ENCODE measurements at regions not wholly inside any gene's neighbourhood (a gene's known extent, or its start where the extent isn't known, plus 50 kb on each side); places are given as distances from the start of the nearest gene placed in this dataset.
"Not testable (repeated sequence)": the region's sequence is repeated elsewhere in the genome, so short reads cannot be mapped to it uniquely, and the experiment has no call there.

- ChIA-PET CTCF (no interaction called here), POLR2A (no interaction called here)
- no peaks in the 10 kb centered on the region for H3K27me3 ChIP-seq (ENCODE audit: control insufficient read depth, insufficient read depth, low read length)
- no peak overlapping the region for H3K4me3 ChIP-seq (ENCODE audit: low read depth, low read length)
- DNase-seq (ENCODE audit: low read depth), result no peak
- TF ChIP-seq, protein P1, sequence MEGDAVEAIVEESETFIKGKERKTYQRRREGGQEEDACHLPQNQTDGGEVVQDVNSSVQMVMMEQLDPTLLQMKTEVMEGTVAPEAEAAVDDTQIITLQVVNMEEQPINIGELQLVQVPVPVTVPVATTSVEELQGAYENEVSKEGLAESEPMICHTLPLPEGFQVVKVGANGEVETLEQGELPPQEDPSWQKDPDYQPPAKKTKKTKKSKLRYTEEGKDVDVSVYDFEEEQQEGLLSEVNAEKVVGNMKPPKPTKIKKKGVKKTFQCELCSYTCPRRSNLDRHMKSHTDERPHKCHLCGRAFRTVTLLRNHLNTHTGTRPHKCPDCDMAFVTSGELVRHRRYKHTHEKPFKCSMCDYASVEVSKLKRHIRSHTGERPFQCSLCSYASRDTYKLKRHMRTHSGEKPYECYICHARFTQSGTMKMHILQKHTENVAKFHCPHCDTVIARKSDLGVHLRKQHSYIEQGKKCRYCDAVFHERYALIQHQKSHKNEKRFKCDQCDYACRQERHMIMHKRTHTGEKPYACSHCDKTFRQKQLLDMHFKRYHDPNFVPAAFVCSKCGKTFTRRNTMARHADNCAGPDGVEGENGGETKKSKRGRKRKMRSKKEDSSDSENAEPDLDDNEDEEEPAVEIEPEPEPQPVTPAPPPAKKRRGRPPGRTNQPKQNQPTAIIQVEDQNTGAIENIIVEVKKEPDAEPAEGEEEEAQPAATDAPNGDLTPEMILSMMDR (IDR thresholded peaks at IDR 0.05; ENCODE audit: insufficient read depth, low read depth, low read length), result no peak
- H3K36me3 ChIP-seq (ENCODE audit: control insufficient read depth, insufficient read depth, low read length), result no peaks in the 10 kb centered on the region
These were observed 551.2 kb upstream of the AMOT start for GRCh38 chrX:113391875-113392274.

DNA sequence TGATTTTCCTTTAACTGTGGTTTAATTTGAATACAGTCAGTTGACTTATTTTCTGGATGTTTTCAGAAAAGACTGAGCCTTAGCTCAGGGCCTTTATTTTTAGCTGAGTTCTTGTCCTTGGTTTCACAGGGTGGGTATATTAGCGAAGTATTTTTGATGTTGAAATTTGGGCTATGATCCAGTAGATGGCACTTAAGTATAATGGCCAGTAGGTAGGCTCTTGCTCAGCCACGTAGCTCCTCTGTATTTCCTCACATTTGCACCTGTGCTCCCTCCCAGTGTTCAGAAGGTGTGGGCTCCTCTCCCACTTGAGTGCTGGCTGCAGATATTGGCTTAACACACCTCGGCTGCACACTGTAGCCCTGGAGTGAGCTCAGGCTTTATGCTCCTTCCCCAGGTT is 549.9 kb upstream of the AMOT start:
- no peak for DNase-seq (ENCODE audit: low read depth)
- TF ChIP-seq, protein P1 (IDR thresholded peaks at IDR 0.05; ENCODE audit: insufficient read depth, low read depth, low read length), result no peak
- H3K27me3 ChIP-seq (ENCODE audit: control insufficient read depth, insufficient read depth, low read length), result no peaks in the 10 kb centered on the region
- CTCF ChIA-PET, result no interaction called here
- POLR2A ChIA-PET, result no interaction called here
- no peaks in the 10 kb centered on the region for H3K36me3 ChIP-seq (ENCODE audit: control insufficient read depth, insufficient read depth, low read length)
- no peak overlapping the region for H3K4me3 ChIP-seq (ENCODE audit: low read depth, low read length)

DNA sequence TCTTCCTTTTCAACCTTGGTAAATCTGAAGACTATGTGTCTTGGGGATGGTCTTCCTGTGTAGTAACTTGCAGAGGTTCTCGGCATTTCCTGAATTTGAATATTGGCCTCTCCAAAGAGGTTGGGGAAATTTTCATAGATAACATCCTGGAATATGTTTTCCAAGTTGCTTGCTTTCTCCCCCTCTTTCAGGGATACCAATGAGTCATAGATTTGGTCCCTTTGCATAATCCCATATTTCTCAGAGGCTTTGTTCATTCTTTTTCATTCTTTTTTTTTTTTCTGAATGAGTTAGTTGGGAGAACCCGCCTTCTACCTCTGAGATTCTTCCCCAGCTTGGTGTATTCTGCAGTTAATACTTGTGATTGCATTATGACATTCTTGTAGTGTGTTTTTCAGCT is 549.2 kb upstream of the AMOT start:
- TF ChIP-seq, protein P1 (IDR thresholded peaks at IDR 0.05; ENCODE audit: insufficient read depth, low read depth, low read length), result no peak
- ChIA-PET POLR2A (no interaction called here), CTCF (no interaction called here)
- DNase-seq (ENCODE audit: low read depth), result no peak
- no peak overlapping the region for H3K4me3 ChIP-seq (ENCODE audit: low read depth, low read length)
- no peaks in the 10 kb centered on the region for H3K36me3 ChIP-seq (ENCODE audit: control insufficient read depth, insufficient read depth, low read length)
- no peaks in the 10 kb centered on the region for H3K27me3 ChIP-seq (ENCODE audit: control insufficient read depth, insufficient read depth, low read length)

DNA sequence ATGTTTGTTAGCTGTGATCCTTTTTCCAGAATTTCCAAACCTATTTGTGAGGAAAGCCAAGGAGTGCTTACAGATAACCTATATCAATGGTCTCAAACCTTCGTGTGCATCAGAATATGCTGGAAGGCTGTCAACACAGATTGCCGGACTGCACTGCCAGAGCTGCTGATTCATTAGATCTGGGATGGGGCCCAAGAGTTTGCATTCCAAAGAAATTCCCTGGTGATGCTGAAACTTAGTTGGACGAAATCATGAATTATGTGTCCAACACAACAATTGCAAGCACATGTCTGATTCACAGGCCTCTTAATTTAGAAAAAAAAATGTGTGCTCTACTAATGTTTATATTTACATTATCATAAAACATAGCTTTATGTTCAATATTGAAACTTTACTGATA is 544.0 kb upstream of the AMOT start:
- ChIA-PET POLR2A (no interaction called here), CTCF (no interaction called here)
- TF ChIP-seq, protein P1 (IDR thresholded peaks at IDR 0.05; ENCODE audit: insufficient read depth, low read depth, low read length), result no peak
- Histone ChIP-seq H3K4me3 (ENCODE audit: low read depth, low read length) (no peak overlapping the region), H3K27me3 (ENCODE audit: control insufficient read depth, insufficient read depth, low read length) (no peaks in the 10 kb centered on the region), H3K36me3 (ENCODE audit: control insufficient read depth, insufficient read depth, low read length) (no peaks in the 10 kb centered on the region)
- peak; percentile 56 for DNase-seq (ENCODE audit: low read depth)

GRCh38 chrX:113373421-113373820 is 532.8 kb upstream of the AMOT start:
- H3K4me3 ChIP-seq (ENCODE audit: low read depth, low read length); CTCF ChIA-PET; POLR2A ChIA-PET; H3K36me3 ChIP-seq (ENCODE audit: control insufficient read depth, insufficient read depth, low read length); H3K27me3 ChIP-seq (ENCODE audit: control insufficient read depth, insufficient read depth, low read length); DNase-seq (ENCODE audit: low read depth): not testable (repeated sequence)

- DNase-seq (ENCODE audit: low read depth), result no peak
- TF ChIP-seq, protein P1 (IDR thresholded peaks at IDR 0.05; ENCODE audit: insufficient read depth, low read depth, low read length), result no peak
- Histone ChIP-seq H3K4me3 (ENCODE audit: low read depth, low read length) (no peak overlapping the region), H3K27me3 (ENCODE audit: control insufficient read depth, insufficient read depth, low read length) (no peaks in the 10 kb centered on the region), H3K36me3 (ENCODE audit: control insufficient read depth, insufficient read depth, low read length) (no peaks in the 10 kb centered on the region)
- ChIA-PET CTCF (no interaction called here), POLR2A (no interaction called here)
These were observed 529.4 kb upstream of the AMOT start for GRCh38 chrX:113370006-113370405.
